HG03460 (cell line): ENCODE measurements at regions not wholly inside any gene's neighbourhood (a gene's known extent, or its start where the extent isn't known, plus 50 kb on each side); places are given as distances from the start of the nearest gene placed in this dataset.

ENCODE experiments used
- ATAC-seq: cut with Tn5 transposase; IDR thresholded peaks from one replicate; pipeline ENCODE4 v1.9.1; 2021; ENCODE audit not compliant: unreplicated experiment

DNA sequence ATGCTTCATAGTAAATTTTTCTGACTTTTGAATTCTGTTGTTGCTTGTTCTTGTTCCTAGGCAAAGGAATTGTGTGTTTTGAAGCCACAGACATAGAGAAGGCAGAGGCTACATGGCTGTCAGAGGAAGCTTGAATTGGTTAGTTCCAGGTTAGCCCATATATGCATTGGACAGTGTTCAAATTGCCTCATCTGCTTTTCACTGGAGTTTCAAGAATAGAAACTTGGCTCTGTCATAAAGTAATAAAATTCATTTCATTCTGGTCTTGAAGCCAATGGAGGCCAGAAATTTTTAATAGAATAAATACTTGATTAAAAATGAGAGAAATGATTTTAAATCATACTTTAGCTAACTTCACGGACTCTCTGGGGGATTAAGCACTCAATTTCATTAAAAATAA, 178.0 kb downstream of the YIPF5 start:
- no peak for ATAC-seq

DNA sequence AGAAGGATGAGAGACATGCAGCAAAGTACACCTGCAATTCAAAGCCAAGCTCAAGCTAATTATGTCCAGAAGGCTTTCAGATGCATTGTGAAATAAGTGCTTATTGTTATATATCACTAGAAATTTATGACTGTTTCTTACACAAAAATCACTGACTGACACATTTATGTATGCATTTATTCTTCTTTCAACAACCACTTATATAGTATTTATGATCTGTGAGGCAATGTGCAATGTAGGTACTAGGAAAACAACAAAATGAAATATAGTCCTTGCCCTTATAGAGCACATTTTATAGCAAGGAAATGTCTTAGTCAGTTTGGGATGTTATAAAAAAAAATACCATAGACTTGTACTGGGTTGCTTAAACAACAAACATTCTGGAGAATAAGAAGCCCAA, 167.6 kb downstream of the YIPF5 start:
- no peak for ATAC-seq

DNA sequence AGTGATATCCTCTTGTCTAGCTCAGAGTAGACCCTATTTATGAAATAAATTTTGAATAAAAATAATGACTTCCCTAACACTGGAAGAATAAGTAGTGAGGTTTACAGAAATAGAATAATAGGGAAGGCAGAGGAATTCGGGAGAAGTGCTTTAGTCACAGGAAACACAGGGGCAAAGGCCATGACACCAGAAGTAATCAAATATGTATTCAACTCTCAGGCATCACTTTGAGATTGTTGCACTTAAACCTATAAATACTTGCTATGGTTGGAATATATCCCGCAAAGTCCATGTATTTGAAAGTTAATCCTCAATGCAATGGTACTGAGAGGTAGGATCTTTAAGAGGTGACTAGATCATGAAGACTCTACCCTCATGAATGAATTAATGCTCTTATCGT, 166.8 kb downstream of the YIPF5 start:
- ATAC-seq = no peak

DNA sequence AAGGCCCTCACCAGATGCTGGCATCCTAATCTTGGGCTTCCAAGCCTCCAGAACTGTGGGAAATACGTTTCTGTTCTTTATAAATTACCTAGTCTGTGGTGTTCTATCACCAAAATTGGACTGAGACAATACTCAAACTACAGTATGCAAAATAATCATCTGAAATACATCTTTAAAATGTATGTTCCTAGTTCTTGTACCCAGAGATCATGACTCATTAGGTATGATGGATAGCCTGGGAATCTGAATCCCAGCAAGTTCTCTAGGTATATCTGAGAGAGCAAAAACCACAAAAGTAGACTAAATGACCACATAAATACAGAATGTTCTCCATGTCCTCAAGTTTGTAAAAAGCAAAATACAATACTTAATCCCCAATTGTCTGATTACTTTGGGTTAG, 166.3 kb downstream of the YIPF5 start:
- no peak for ATAC-seq

DNA sequence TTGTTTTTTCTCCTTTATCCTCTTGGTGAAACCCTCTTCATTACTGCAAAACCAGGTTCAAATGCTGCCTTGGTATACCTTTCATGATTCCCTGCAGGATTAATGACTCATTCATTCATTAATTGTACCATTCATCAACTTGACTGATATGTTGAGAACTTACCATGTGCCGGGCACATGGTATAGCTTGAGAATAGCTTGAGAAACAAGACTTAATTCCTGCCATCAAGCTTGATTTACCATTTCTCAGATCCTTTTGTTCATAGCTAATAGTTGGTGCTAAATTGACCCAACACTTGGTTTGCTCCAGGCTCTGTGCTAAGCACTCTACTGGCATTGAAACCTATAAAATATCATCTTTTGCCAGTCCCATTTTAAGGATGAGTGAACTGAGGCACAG, 165.7 kb downstream of the YIPF5 start:
- no peak for ATAC-seq

DNA sequence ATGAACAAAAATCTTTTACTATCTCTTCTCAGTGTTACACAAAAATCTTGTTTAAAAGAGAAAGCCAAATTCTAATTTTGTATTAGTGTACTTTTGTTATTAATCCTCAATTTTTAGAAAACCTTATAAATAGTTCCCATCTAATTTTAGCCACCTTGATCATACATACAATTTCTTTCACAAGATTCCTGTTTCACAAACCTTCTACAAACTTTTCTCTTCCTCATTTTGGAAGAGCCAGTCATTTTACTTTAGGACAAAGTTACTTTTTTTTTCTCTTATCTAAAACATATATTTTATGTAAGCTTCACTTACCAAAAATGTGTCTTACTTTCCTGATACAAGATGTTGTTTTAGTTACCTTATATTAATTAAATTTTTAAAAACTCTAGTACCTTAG, 161.3 kb downstream of the YIPF5 start:
- ATAC-seq = no peak

DNA sequence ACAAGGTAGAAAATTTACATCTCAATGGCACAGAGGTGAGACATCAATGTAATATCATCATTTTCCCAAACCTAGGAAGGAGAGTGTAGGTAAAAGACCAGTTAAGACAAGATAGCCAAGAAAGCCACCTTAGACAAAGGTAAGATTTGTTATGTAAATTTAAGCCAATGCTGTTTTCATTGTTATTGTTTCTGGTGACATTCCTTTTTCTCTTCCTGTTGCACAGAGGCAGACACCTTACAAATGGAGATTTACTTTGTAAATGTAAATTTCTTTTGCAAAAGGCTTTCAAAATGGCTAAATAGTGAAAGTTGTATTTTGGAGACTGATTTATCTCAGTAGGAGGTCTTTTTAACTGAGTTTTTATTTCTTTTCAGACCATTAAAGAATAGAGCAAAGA, 159.1 kb downstream of the YIPF5 start:
- ATAC-seq = no peak

DNA sequence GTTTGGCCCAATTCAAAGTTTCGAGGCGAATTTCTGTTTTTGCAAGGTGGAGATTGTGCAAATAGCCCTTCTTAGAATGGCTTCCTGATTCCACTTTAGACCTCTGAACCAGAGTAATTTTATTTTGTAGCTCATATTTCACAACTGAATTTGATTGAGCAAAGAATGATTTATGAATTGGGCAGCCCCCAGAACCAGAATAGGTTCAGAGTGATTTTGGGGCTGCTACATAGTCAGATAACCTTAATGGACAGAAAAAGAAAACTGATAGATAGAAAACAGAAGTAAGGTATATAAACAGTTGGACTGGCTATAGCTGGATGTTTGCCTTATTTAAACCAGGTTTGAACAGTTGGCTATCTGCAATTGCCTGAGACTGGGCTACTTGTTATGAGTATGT, 156.6 kb downstream of the YIPF5 start:
- no peak for ATAC-seq

DNA sequence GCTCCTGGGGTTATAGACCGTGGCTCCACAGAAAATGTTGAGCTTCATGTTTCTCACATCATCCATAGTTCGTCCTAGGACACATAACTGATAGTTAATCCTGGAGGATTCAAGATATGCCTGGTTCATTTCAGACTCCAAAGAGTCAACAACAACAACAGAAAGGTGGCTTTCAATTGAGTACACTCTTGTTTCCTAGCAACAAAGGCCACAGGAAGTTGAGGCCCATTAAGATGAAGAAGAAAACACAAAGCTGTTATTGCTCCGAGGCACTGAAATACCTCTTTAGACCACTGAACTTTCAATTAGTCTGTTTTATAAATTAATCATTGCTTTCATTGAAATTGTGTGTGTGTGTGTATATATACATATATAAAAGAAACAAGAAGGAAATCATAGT, 154.5 kb downstream of the YIPF5 start:
- no peak for ATAC-seq

DNA sequence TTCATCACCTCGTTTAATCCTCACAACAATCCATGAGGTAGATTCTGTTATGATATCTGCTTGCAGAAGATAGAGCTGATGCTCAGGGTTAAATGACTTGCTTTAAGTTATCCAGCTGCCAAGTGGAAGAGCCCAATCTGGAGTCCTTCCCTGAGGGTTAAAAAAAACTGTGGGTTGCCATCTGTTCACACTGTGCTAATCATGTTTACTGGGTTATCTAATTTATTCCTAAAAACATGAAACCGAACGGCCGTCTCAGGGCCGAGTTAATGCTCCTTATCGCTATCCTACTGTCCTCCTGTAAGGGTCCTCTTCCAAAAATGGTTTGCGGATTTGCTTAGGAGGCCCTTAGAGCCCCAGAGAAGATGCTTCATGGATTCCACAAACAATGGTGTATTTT, 153.3 kb downstream of the YIPF5 start:
- ATAC-seq = no peak

DNA sequence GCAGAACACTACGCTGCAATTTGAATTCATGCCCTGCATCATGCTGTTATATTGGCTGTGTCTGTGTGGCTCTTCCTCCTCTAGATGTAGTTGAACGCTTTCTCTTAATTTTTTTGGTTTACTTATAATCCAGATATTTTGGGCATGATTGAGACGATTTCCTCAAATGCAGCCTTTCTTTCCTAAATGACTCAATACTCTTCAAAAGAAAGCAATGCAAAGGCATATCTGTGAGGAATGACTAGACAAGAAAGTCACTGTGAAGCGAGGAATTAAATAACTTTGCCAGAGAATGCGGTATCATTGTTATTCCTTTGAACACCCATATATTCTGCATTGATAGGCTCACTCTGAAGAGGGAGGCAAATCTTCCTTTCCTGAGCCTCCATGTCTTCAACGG, 152.8 kb downstream of the YIPF5 start:
- no peak for ATAC-seq

DNA sequence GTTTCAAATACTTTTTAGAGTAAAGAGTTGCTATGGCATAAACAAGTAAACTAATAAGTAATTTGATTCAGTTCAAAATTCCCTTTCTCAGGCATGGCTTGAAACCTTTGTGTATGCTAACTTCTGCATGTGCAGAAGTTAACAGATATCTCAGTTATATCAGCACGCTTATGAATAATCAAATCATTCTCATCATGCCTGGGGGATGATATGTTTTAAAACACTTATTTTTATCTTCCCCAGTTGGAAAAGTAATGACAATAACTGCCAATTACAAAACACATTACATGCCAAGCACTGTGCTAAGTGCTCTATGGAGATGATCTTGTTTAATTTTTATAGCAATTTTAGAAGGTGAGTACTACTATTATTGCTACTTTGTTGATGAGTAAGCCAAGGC, 146.4 kb downstream of the YIPF5 start:
- no peak for ATAC-seq

DNA sequence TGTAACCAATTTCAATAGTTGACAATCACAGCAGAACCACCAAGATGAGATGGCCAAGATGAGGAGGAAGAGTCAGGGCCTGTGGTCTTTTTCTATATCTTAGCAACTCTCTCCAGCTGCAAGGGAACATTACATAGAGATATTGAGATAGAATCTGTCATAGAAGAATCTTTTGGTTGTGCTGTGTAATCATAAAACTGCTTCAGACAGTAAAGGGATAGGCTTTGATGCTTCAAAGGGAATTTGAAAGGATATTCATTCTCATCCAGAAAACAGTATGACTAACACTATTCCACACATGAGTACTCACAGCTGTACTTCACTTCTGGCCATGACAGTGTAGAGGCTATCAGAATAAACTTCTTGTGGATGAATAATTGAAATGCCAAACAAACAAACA, 145.9 kb downstream of the YIPF5 start:
- ATAC-seq = no peak

DNA sequence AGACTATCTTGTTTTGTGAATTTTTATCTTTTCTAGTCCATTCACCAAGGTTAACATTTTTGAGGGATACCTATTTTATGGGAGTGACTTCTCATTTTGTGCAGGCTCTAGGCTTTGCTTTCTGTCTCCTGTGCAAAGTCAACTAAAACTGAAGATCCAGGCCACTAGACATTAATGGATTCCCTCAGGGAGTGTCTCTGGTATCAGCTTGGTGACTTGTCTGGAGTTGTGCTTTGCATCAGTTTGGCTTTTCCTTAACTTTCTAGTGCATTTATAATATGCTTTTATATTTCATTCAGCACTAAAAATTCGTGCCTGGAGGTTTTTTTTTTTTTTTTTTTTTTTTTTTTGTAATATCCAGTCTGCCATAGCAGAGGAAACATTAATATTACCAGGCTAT, 144.2 kb downstream of the YIPF5 start:
- ATAC-seq = no peak

DNA sequence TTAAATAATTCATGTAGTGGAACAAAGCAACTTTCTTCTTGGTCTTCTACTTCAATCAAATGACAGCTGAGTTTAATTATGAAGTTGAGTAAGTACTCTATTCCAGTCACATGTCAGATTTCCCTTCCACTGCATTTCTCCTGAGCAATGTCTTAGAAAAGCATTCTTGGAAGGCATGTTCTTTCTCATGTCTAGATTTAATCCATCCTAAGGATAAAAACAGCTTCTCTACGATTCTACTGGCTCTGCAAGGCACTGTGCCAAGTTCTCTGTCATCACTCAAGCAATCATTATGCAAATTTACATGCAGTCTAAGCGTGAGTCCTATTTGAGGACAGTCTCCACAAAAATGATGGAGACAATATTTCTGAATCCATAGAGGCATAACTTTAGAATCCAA, 142.4 kb downstream of the YIPF5 start:
- ATAC-seq = no peak

DNA sequence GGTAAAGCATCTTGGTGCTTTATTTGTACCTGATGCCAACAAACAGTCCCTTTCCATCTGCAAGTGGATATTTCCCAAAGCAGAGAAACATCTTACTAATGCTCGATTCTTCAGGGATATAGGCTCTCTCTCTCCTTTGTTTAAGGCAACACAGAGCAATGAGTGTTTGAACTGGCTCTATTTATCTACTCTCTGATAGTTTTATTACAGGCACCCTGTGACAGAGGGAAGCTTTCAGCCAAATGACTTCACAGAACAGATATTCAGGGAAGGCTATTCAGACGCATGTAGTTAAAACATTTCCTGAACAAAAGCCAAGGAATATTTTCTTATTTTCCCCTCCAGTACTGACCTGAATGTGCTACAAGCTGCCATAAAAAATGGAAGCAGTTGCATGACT, 141.8 kb downstream of the YIPF5 start:
- ATAC-seq = no peak

DNA sequence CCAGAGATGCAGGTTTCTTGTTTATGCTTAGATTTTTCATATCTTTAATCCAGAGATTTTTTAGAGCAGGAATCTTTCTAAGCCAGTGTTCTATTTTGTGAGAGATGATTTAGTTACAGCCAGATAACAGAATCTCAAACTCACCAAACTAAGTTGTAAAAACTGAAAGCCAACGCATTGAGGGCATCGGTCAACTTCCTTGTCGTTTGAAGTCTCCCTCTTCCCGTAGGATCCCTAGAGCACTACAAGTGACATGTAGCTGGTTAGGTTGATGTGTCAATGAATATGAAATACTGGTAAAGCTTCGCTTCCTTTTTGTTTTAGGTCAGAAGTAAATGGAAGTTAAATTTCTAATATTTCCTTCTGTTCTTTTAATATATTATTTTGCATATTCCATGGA, 139.6 kb downstream of the YIPF5 start:
- no peak for ATAC-seq

DNA sequence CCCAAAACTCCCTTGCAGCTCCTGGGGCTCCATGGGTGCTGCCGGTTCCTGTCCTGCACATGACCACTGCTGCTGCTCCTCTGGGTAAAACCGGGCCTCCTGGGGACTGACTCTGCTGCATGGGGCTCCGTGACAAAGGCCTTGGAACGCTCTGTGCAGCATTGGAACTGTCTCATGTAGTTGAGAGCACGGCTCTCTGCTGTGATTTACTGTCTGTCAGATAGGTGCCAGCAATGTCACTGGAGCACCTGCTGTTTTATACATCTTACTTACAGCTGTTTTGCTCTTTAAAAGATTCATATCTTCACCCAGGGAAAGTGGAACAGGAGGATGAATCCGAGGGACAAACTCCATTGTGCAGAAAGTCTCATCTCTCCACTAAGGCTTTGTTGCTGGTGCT, 138.1 kb downstream of the YIPF5 start:
- no peak for ATAC-seq

DNA sequence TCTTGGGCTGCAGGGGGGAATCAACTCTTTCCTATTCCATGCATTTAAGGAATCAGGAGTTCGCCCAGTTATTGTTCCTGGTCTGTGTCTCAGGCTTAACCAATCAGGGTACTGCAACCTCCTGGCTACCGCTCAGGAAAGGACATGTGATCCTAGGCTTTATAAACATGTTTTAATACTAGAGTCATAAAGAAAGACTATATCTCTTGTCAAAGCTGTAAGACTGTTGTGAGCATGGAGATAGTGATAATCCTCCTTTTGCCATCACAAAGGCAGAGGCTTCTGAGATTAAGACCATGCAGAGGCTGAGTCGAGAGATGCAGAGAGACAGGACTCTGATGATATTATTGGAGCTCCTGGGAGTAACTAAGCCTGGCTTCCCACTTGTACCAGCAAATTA, 137.0 kb downstream of the YIPF5 start:
- no peak for ATAC-seq

DNA sequence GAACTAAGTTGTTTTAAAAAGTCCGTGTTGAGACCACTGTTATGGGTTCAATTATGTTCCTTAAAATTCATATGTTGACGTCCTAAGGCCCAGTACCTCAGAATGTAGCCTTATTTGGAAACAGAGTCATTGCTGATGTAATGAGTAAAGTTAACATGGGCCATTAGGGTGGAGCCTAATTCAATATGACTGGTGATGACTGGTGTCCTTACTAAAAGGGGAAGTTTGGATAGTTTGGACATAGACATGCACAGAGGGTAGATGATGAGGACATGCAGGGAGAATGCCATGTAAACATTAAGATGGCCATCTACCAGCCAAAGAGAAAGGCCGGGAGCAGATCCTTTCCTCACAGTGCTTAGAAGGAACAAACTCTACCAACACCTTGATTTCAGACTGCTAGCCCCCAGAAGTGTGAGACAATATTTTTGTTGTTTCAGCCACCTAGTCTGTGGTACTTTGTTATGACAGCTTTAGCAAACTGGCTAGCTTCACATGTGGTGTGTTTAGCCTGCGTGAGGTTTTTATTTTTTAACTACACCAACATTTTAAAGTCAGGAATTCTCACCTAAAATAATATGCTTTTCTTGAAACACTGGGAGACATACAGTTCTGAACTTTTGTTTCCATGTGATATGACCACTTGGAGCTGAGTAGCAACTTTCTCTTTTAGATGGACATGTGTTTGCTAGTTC, 135.3 kb downstream of the YIPF5 start:
- no peak for ATAC-seq

DNA sequence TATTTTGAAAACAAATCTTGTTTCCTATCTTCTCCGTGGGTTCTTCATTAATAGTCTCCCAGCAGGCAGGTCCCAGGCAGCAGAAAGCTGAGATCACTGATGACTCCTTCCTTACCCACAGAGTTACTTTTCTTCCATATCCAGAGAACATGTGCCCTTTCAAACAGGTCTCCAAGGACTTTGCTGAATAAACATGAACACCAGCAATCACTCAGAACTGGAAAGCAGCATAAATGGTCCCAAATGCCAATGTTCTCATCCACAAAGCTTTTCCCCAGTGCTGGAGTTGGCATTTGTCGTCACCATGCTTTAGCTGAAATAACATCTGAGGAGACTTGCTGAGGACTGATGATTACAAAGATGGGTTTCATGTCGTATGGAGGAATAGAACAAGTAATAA, 134.0 kb downstream of the YIPF5 start:
- ATAC-seq = no peak

DNA sequence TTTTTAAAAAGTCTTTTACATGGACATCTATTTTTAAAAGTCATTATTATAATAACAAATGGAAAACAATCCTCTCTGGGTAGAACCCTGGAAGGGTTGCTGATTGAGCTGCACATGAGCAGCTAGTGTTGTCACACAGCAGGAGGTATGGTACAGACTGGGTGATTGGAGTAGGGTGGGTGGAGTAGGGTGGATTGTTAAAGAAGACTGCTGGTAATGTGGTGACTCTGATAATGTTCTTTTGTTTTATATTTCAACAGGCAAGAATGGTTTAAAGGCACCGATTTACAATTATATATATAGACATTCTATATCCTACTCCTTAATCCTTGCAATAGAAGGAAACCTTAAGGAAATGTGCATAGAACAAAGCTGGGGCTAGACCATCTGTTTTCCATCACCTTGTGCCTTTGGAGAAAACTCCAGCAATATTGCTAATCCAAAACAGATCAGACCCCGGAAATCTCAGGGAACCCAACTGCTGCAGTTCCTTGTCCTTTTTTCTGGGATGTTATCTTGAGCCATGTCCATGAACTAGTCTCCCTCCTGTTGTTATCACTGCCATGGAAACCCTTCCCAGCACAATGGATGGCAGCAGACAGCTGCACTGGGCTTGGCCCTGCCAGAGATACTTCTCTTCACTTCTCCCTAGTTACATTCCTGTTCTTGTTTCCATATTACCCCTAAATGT, 129.7 kb downstream of the YIPF5 start:
- ATAC-seq = no peak

DNA sequence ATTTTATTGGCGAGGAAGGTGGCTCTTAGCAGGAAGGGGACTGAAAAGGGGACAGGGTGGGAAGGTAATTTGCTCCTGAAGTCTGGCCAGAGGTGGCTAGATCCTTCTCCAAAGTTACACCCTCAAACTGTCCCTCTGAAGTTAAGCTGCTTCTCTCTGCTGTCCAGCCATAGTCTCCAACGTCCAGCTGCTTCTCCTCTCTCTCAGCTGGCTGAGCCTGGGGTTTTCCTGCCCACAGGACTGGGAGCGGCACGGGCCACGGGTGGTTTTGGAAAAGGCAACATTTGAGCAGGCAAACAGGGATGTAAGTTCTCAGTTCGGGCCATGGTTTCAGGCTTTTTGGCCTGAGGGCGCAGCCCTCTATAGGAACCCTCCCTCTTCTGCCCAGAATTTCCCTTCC, 128.3 kb downstream of the YIPF5 start:
- ATAC-seq = no peak
